Upper lobe of right lung (tissue), 1 donor: ENCODE measurements at regions not wholly inside any gene's neighbourhood (a gene's known extent, or its start where the extent isn't known, plus 50 kb on each side); places are given as distances from the start of the nearest gene placed in this dataset.

Experiments used
- ATAC-seq: fragments of 200-7000 bp; cut with Tn5 transposase; one replicate; pipeline ENCODE4 v1.9.1; 2020; ENCODE audit warnings: mild to moderate bottlenecking, moderate library complexity
- DNase-seq: peaks from one replicate; pipeline ENCODE4 v3.0.0-alpha.2; 2020
- H3K27ac ChIP-seq: fragments of 200-600 bp; one replicate; pipeline ENCODE4 v1.8.0; 2022
- H3K27me3 ChIP-seq: fragments of 200-600 bp; one replicate; pipeline ENCODE4 v1.8.0; 2022; ENCODE audit warnings: mild to moderate bottlenecking
- H3K36me3 ChIP-seq: fragments of 200-600 bp; one replicate; pipeline ENCODE4 v1.8.0; 2022
- H3K4me1 ChIP-seq: fragments of 200-600 bp; one replicate; pipeline ENCODE4 v1.8.0; 2022
- H3K4me3 ChIP-seq: fragments of 200-600 bp; one replicate; pipeline ENCODE4 v1.8.0; 2022; ENCODE audit warnings: mild to moderate bottlenecking
- H3K9me3 ChIP-seq: fragments of 200-600 bp; one replicate; pipeline ENCODE4 v1.8.0; 2022
- CTCF ChIP-seq: fragments of 200-600 bp; IDR thresholded peaks from one replicate; pipeline ENCODE4 v1.8.0; 2022; ENCODE audit warnings: antibody characterized with exemption
- intact Hi-C: fragments of 100-400 bp; cut with DNase I; formaldehyde crosslinking; loops from one replicate; pipeline ENCODE4 v1.11.0; 2022
- donor health status: DM: no; HTN: yes; CAD: no; lungs with severe emphysema.

- ATAC-seq = no peak
These were observed 563.8 kb downstream of the TBL1XR1 start for GRCh38 chr3:176633511-176633910.

DNA sequence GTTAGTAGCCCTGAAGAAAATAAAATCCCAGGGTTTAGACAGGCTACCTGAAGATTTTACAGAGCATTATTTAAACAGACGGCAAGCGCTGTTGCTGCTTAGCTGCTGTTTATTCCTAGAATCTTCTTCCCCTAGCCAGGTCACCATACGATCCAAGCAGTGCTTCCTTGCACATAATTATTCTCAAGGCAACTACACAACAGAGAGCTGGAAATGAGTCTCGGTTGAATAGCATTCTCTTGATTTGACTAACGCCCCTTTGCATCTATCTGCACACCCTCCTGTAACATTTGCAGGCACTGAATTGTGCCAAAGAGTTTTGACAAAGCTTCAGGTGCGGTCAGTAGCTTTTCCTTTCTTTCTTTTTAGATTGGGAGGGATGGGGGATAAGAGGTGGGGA lies 564.4 kb downstream of the TBL1XR1 start:
- no peak for DNase-seq
- ATAC-seq = no peak
- no peaks in the 10 kb centered on the region for H3K4me1 ChIP-seq
- no peaks in the 10 kb centered on the region for H3K9me3 ChIP-seq
- no peak overlapping the region for H3K27ac ChIP-seq
- TF ChIP-seq CTCF = no peak
- intact Hi-C loops = no loop called here
- H3K27me3 ChIP-seq = no peaks in the 10 kb centered on the region
- no peaks in the 10 kb centered on the region for H3K36me3 ChIP-seq
- no peak overlapping the region for H3K4me3 ChIP-seq

More at GRCh38 chr3:176633511-176633910, 563.8 kb downstream of the TBL1XR1 start:
- no peak overlapping the region for H3K27ac ChIP-seq
- TF ChIP-seq CTCF = no peak
- H3K27me3 ChIP-seq = no peaks in the 10 kb centered on the region
- intact Hi-C loops = no loop called here
- H3K36me3 ChIP-seq = no peaks in the 10 kb centered on the region
- DNase-seq = no peak
- H3K9me3 ChIP-seq = no peaks in the 10 kb centered on the region
- H3K4me3 ChIP-seq = no peak overlapping the region
- no peaks in the 10 kb centered on the region for H3K4me1 ChIP-seq

- Histone ChIP-seq H3K4me1 (no peaks in the 10 kb centered on the region), H3K9me3 (no peaks in the 10 kb centered on the region), H3K27ac (no peak overlapping the region), H3K36me3 (no peaks in the 10 kb centered on the region), H3K27me3 (no peaks in the 10 kb centered on the region), H3K4me3 (no peak overlapping the region)
- DNase-seq = no peak
- intact Hi-C loops = no loop called here
- no peak for ATAC-seq
- no peak for TF ChIP-seq CTCF
These were observed 566.1 kb downstream of the TBL1XR1 start for GRCh38 chr3:176631165-176631564.

GRCh38 chr3:176628101-176628639 lies 569.1 kb downstream of the TBL1XR1 start:
- H3K36me3 ChIP-seq = no peaks in the 10 kb centered on the region
- ATAC-seq (no peak), DNase-seq (no peak)
- H3K27me3 ChIP-seq = no peaks in the 10 kb centered on the region
- H3K4me3 ChIP-seq = no peak overlapping the region
- H3K4me1 ChIP-seq = no peaks in the 10 kb centered on the region
- intact Hi-C loops = no loop called here
- no peak for TF ChIP-seq CTCF
- no peak overlapping the region for H3K27ac ChIP-seq
- no peaks in the 10 kb centered on the region for H3K9me3 ChIP-seq

GRCh38 chr3:176623468-176624150 lies 573.7 kb downstream of the TBL1XR1 start:
- DNase-seq = no peak
- TF ChIP-seq CTCF = no peak
- Histone ChIP-seq H3K4me1 (no peaks in the 10 kb centered on the region), H3K36me3 (no peaks in the 10 kb centered on the region), H3K27ac (no peak overlapping the region), H3K9me3 (no peaks in the 10 kb centered on the region), H3K27me3 (no peaks in the 10 kb centered on the region), H3K4me3 (no peak overlapping the region)
- intact Hi-C loops = no loop called here
- no peak for ATAC-seq
